WTC11 (cell line): ENCODE measurements at regions not wholly inside any gene's neighbourhood (a gene's known extent, or its start where the extent isn't known, plus 50 kb on each side); places are given as distances from the start of the nearest gene placed in this dataset.

Experiments used
- ATAC-seq: fragments of 200-7000 bp; cut with Tn5 transposase; 2 replicates; pipeline ENCODE4 v1.10.0; 2021; ENCODE audit warnings: mild to moderate bottlenecking, moderate library complexity
- CTCF ChIA-PET: fragments of 300-600 bp; sonication (Branson Sonifier 250); formaldehyde crosslinking; loops from one replicate; lab custom pipeline; 2021; ENCODE audit warnings: antibody characterized with exemption; lab: Charles Lee
- POLR2A ChIA-PET: fragments of 350-600 bp; sonication (Branson Sonifier 250); formaldehyde crosslinking; loops from one replicate; lab custom pipeline; 2021; ENCODE audit warnings: antibody characterized with exemption; lab: Charles Lee
- DNase-seq: peaks from one replicate; pipeline ENCODE4 v3.0.0; 2021; ENCODE audit warnings: low spot score
- H3K27ac Mint-ChIP-seq: 2 replicates; pipeline ENCODE4 v1.8.0; 2021; ENCODE audit warnings: mixed read lengths
- H3K27me3 Mint-ChIP-seq: 2 replicates; pipeline ENCODE4 v1.8.0; 2021; ENCODE audit warnings: low read depth, mild to moderate bottlenecking, moderate library complexity, mixed read lengths
- H3K36me3 Mint-ChIP-seq: 2 replicates; pipeline ENCODE4 v1.8.0; 2021; ENCODE audit warnings: mixed read lengths
- H3K4me1 Mint-ChIP-seq: 2 replicates; pipeline ENCODE4 v1.8.0; 2022; ENCODE audit warnings: mixed read lengths
- H3K4me3 Mint-ChIP-seq: 2 replicates; pipeline ENCODE4 v1.8.0; 2021; ENCODE audit warnings: mild to moderate bottlenecking, moderate library complexity, mixed read lengths
- H3K9me3 Mint-ChIP-seq: 2 replicates; pipeline ENCODE4 v1.8.0; 2021; ENCODE audit warnings: mixed read lengths
- AR ChIP-seq: fragments of 250-450 bp; sonication (Bioruptor Pico); IDR thresholded peaks from 2 replicates; pipeline ENCODE4 v1.9.0; 2021; ENCODE audit warnings: mild to moderate bottlenecking
- ATF1 ChIP-seq: sonication (generic); formaldehyde crosslinking; IDR thresholded peaks from 2 replicates; pipeline ENCODE4 v1.8.1; 2023; ENCODE audit warnings: mild to moderate bottlenecking, moderate library complexity, missing genetic modification reagents
- ATF3 ChIP-seq: sonication (generic); formaldehyde crosslinking; conservative IDR thresholded peaks from 2 replicates; pipeline ENCODE4 v1.8.1; 2022; ENCODE audit warnings: mild to moderate bottlenecking, missing genetic modification reagents
- CDX4 ChIP-seq: fragments of 250-450 bp; sonication (Bioruptor Pico); IDR thresholded peaks from 2 replicates; pipeline ENCODE4 v1.9.0; 2021; ENCODE audit warnings: moderate library complexity, mild to moderate bottlenecking, inconsistent platforms, borderline replicate concordance
- E2F1 ChIP-seq: sonication (generic); formaldehyde crosslinking; IDR thresholded peaks from 2 replicates; pipeline ENCODE4 v1.8.0; 2022; ENCODE audit warnings: mild to moderate bottlenecking, missing genetic modification reagents
- E2F4 ChIP-seq: sonication (generic); formaldehyde crosslinking; IDR thresholded peaks from 2 replicates; pipeline ENCODE4 v1.8.1; 2022; ENCODE audit warnings: low read depth, mild to moderate bottlenecking, moderate library complexity, missing genetic modification reagents, borderline replicate concordance
- EMX1 ChIP-seq: fragments of 250-450 bp; sonication (Bioruptor Pico); IDR thresholded peaks from 2 replicates; pipeline ENCODE4 v1.8.0; 2021; ENCODE audit warnings: mild to moderate bottlenecking
- GABPB1 ChIP-seq: sonication (generic); formaldehyde crosslinking; IDR thresholded peaks from 2 replicates; pipeline ENCODE4 v1.8.1; 2023; ENCODE audit warnings: mild to moderate bottlenecking, missing genetic modification reagents
- GRHL2 ChIP-seq: fragments of 250-450 bp; sonication (Bioruptor Pico); IDR thresholded peaks from 2 replicates; pipeline ENCODE4 v1.8.0; 2022; ENCODE audit warnings: mild to moderate bottlenecking, moderate library complexity; ENCODE audit not compliant: insufficient replicate concordance, severe bottlenecking
- HMGA2 ChIP-seq: fragments of 250-450 bp; sonication (Bioruptor Pico); IDR thresholded peaks from 2 replicates; pipeline ENCODE4 v1.4.0; 2021; ENCODE audit warnings: mild to moderate bottlenecking, moderate library complexity
- IRF1 ChIP-seq: sonication (generic); formaldehyde crosslinking; IDR thresholded peaks from 2 replicates; pipeline ENCODE4 v1.8.0; 2023; ENCODE audit warnings: missing genetic modification reagents
- MLX ChIP-seq: sonication (generic); formaldehyde crosslinking; IDR thresholded peaks from 2 replicates; pipeline ENCODE4 v1.8.1; 2023; ENCODE audit warnings: mild to moderate bottlenecking, missing genetic modification reagents, moderate library complexity
- NFYB ChIP-seq: sonication (generic); formaldehyde crosslinking; conservative IDR thresholded peaks from 2 replicates; pipeline ENCODE4 v1.8.0; 2022; ENCODE audit warnings: low read depth, missing genetic modification reagents
- PRRX2 ChIP-seq: fragments of 250-450 bp; sonication (Bioruptor Pico); IDR thresholded peaks from 2 replicates; pipeline ENCODE4 v1.8.0; 2021; ENCODE audit warnings: mild to moderate bottlenecking
- SMAD4 ChIP-seq: sonication (generic); formaldehyde crosslinking; IDR thresholded peaks from 2 replicates; pipeline ENCODE4 v1.8.0; 2022; ENCODE audit warnings: mild to moderate bottlenecking, missing genetic modification reagents
- SP1 ChIP-seq: sonication (generic); formaldehyde crosslinking; conservative IDR thresholded peaks from 2 replicates; pipeline ENCODE4 v1.8.1; 2022; ENCODE audit warnings: missing genetic modification reagents
- TCF7 ChIP-seq: sonication (generic); formaldehyde crosslinking; IDR thresholded peaks from 2 replicates; pipeline ENCODE4 v1.8.0; 2022; ENCODE audit warnings: mild to moderate bottlenecking, low read depth, missing genetic modification reagents, moderate library complexity
- USF2 ChIP-seq: sonication (generic); formaldehyde crosslinking; IDR thresholded peaks from 2 replicates; pipeline ENCODE4 v1.8.1; 2023; ENCODE audit warnings: mild to moderate bottlenecking, missing genetic modification reagents, moderate library complexity
- ZBTB21 ChIP-seq: sonication (generic); formaldehyde crosslinking; IDR thresholded peaks from 2 replicates; pipeline ENCODE4 v1.8.1; 2023; ENCODE audit warnings: mild to moderate bottlenecking, missing genetic modification reagents, borderline replicate concordance
- ZNF219 ChIP-seq: sonication (generic); formaldehyde crosslinking; IDR thresholded peaks from 2 replicates; pipeline ENCODE4 v1.8.0; 2023; ENCODE audit warnings: missing genetic modification reagents, mild to moderate bottlenecking, borderline replicate concordance
- ZNF263 ChIP-seq: sonication (generic); formaldehyde crosslinking; IDR thresholded peaks from 2 replicates; pipeline ENCODE4 v1.8.1; 2022; ENCODE audit warnings: low read depth, mild to moderate bottlenecking, moderate library complexity, missing genetic modification reagents
- ZNF396 ChIP-seq: fragments of 250-450 bp; sonication (Bioruptor Pico); IDR thresholded peaks from 2 replicates; pipeline ENCODE4 v1.8.0; 2021; ENCODE audit warnings: mild to moderate bottlenecking, moderate library complexity, borderline replicate concordance
- ZNF423 ChIP-seq: fragments of 250-450 bp; sonication (Bioruptor Pico); IDR thresholded peaks from 2 replicates; pipeline ENCODE4 v2.1.2; 2022; ENCODE audit warnings: mild to moderate bottlenecking, moderate library complexity

GRCh38 chr10:30731963-30732362, 102.4 kb upstream of the LYZL2 start (continued):
- TF ChIP-seq MLX (CRISPR knock-in tag) (no peak), ZBTB21 (CRISPR knock-in tag) (no peak), USF2 (CRISPR knock-in tag) (no peak), E2F4 (CRISPR knock-in tag) (no peak), SP1 (CRISPR knock-in tag) (no peak), EMX1 (CRISPR knock-in tag) (no peak), NFYB (CRISPR knock-in tag) (no peak)
- TF ChIP-seq, all 79 proteins: peak for 0

GRCh38 chr10:30730306-30730705, 100.8 kb upstream of the LYZL2 start:
- peaks cover 12% of the 10 kb centered on the region; the same call in 1 of the 2 replicates for H3K9me3 Mint-ChIP-seq
- ChIA-PET CTCF (no interaction called here), POLR2A (no interaction called here)
- DNase-seq (no peak), ATAC-seq (no peak)
- H3K4me1 Mint-ChIP-seq = peaks cover 12% of the 10 kb centered on the region
- H3K36me3 Mint-ChIP-seq = no peaks in the 10 kb centered on the region
- TF ChIP-seq GABPB1 (no peak), SP1 (CRISPR knock-in tag) (no peak), EMX1 (CRISPR knock-in tag) (no peak), SMAD4 (CRISPR knock-in tag) (no peak), AR (CRISPR knock-in tag) (no peak), GRHL2 (CRISPR knock-in tag) (no peak), TCF7 (CRISPR knock-in tag) (no peak), ZNF396 (CRISPR knock-in tag) (no peak), MLX (CRISPR knock-in tag) (no peak), PRRX2 (CRISPR knock-in tag) (no peak), E2F1 (CRISPR knock-in tag) (no peak), IRF1 (CRISPR knock-in tag) (no peak), ATF3 (CRISPR knock-in tag) (no peak), ZNF423 (CRISPR knock-in tag) (no peak), ATF1 (CRISPR knock-in tag) (no peak), ZNF219 (no peak), HMGA2 (CRISPR knock-in tag) (no peak), USF2 (CRISPR knock-in tag) (no peak), CDX4 (CRISPR knock-in tag) (no peak), ZNF263 (CRISPR knock-in tag) (no peak)
- H3K4me3 Mint-ChIP-seq = no peak overlapping the region
- H3K27me3 Mint-ChIP-seq = peaks cover 2% of the 10 kb centered on the region; the same call in 1 of the 2 replicates
- no peak overlapping the region for H3K27ac Mint-ChIP-seq
